ENCODE measurements at regions not wholly inside any gene's neighbourhood (a gene's known extent, or its start where the extent isn't known, plus 50 kb on each side); places are given as distances from the start of the nearest gene placed in this dataset.

DNA sequence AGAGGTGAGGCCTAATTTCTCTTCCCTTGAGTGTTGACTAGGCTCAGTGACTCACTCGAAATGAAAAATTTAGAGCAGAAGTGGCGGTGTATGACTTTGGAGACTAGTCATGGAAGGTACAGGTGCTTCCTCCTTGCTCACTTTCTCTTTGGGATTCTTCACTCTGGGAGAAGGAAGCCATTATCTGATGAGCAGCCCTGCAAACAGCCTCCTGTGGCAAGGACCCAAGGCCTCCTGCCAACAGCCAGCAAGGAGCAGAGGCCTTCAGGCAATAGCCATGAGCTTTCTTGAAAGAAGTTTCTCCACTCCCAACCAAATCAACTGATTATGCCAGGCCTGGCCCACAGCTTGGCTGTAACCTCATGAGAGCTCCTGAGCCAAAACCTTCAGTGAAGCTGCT, 369.6 kb upstream of the VWC2 start:
- no peak for DNase-seq (ENCODE audit: low read depth)
- Histone ChIP-seq H3K27me3 (ENCODE audit: control insufficient read depth, insufficient read depth, low read length) (no peaks in the 10 kb centered on the region), H3K36me3 (ENCODE audit: control insufficient read depth, insufficient read depth, low read length) (no peaks in the 10 kb centered on the region), H3K4me3 (ENCODE audit: low read depth, low read length) (no peak overlapping the region)
- TF ChIP-seq, protein P1, sequence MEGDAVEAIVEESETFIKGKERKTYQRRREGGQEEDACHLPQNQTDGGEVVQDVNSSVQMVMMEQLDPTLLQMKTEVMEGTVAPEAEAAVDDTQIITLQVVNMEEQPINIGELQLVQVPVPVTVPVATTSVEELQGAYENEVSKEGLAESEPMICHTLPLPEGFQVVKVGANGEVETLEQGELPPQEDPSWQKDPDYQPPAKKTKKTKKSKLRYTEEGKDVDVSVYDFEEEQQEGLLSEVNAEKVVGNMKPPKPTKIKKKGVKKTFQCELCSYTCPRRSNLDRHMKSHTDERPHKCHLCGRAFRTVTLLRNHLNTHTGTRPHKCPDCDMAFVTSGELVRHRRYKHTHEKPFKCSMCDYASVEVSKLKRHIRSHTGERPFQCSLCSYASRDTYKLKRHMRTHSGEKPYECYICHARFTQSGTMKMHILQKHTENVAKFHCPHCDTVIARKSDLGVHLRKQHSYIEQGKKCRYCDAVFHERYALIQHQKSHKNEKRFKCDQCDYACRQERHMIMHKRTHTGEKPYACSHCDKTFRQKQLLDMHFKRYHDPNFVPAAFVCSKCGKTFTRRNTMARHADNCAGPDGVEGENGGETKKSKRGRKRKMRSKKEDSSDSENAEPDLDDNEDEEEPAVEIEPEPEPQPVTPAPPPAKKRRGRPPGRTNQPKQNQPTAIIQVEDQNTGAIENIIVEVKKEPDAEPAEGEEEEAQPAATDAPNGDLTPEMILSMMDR (IDR thresholded peaks at IDR 0.05; ENCODE audit: insufficient read depth, low read length, poor library complexity, severe bottlenecking): no peak

DNA sequence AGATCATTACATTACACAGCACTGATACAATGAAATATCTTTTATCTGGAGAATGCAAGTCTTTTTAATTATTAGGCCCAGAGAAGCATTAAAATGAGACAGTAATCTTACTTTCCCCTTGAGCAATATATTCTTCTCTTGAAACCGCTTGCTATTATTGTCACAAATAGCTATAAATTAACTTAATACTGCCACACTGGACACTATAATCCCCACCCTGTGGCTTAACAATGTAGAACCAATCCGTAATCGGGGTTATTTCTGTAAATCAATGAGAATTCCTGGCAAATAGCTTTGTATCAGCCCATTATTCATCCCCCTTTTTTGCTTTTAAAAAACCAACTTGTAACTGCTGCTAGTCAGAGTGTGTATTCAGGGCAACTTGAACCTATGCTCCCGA, 366.2 kb upstream of the VWC2 start:
- H3K36me3 ChIP-seq (ENCODE audit: control insufficient read depth, insufficient read depth, low read length): no peaks in the 10 kb centered on the region
- no peak for DNase-seq (ENCODE audit: low read depth)
- no peaks in the 10 kb centered on the region for H3K27me3 ChIP-seq (ENCODE audit: control insufficient read depth, insufficient read depth, low read length)
- H3K4me3 ChIP-seq (ENCODE audit: low read depth, low read length): no peak overlapping the region
- TF ChIP-seq, protein P1 (IDR thresholded peaks at IDR 0.05; ENCODE audit: insufficient read depth, low read length, poor library complexity, severe bottlenecking): no peak

DNA sequence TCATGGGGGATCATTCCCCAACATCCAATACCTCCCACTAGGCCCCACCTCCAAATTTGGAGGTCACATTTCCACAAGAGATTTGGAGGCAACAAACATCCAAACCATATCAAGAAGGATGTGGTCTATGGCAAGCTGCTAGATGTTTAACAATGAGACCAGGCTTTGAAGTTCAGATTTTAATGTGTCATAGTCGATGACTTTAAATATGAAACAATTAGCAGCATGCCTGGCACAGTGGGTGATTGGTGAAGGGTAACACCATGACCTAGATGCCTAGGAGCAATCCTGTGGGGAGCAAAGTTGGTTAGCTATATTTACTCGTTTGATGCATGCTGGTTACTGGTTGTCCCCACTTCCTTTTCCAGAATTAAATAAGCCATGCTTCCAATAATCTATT, 356.4 kb upstream of the VWC2 start:
- no peaks in the 10 kb centered on the region for H3K27me3 ChIP-seq (ENCODE audit: control insufficient read depth, insufficient read depth, low read length)
- H3K4me3 ChIP-seq (ENCODE audit: low read depth, low read length): no peak overlapping the region
- no peaks in the 10 kb centered on the region for H3K36me3 ChIP-seq (ENCODE audit: control insufficient read depth, insufficient read depth, low read length)
- TF ChIP-seq, protein P1 (IDR thresholded peaks at IDR 0.05; ENCODE audit: insufficient read depth, low read length, poor library complexity, severe bottlenecking): no peak
- no peak for DNase-seq (ENCODE audit: low read depth)

DNA sequence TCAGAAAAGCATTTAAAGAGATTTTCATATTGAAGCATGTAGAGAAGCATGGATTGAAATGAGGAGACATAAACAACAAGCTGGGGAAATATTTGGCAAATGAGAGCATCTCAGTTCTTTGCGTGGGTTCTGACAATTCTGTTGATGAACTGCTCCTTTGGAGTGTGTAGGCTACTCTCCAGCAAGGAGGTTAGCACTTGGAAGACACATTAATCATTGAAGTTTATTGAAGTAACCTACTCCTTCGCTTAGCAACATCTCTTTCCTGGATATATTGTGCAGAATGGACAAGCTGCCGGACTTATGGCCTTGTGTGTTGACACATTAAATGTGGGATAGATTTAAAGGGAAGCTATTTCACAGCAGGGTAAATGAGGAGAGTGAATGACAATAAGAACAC, 354.5 kb upstream of the VWC2 start:
- H3K27me3 ChIP-seq (ENCODE audit: control insufficient read depth, insufficient read depth, low read length): no peaks in the 10 kb centered on the region
- H3K36me3 ChIP-seq (ENCODE audit: control insufficient read depth, insufficient read depth, low read length): no peaks in the 10 kb centered on the region
- no peak overlapping the region for H3K4me3 ChIP-seq (ENCODE audit: low read depth, low read length)
- no peak for DNase-seq (ENCODE audit: low read depth)
- TF ChIP-seq, protein P1 (IDR thresholded peaks at IDR 0.05; ENCODE audit: insufficient read depth, low read length, poor library complexity, severe bottlenecking): no peak

DNA sequence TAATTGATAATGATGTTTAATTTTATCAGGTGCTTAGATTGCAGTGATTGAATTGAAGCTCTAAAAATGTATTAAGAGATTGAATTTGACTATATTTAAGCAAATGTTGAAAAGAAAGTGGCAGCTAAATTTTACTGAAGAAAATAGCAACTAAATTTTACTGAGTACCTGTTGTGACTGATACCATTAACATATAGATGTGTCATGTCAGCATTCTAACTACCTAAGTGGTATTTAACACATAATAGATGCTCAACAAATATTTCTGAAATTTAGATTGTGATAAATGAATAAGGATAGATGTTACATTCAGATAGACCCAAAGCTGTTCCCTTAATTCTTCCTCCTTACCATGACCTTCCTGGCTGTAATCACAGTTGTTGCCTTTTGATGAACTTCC, 350.9 kb upstream of the VWC2 start:
- Histone ChIP-seq H3K27me3 (ENCODE audit: control insufficient read depth, insufficient read depth, low read length) (no peaks in the 10 kb centered on the region), H3K4me3 (ENCODE audit: low read depth, low read length) (no peak overlapping the region), H3K36me3 (ENCODE audit: control insufficient read depth, insufficient read depth, low read length) (no peaks in the 10 kb centered on the region)
- TF ChIP-seq, protein P1 (IDR thresholded peaks at IDR 0.05; ENCODE audit: insufficient read depth, low read length, poor library complexity, severe bottlenecking): no peak
- no peak for DNase-seq (ENCODE audit: low read depth)

DNA sequence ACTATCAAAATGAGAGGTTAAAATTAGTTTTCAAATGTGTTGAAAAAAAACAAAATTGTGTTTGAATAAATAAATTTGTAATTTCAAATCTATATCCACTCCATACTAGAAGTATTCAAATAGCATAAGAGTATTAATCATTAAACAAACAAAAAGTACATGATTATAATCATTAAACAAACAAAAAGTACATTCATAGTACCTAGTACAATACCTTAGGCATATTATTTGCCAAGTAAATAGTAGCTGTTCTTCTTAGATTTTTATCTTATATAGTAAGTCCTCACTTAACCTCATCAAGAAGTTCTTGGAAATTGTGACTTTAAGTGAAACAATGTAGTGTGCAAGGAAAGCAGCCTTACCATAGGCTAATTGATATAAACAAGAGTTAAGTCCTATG, 349.3 kb upstream of the VWC2 start:
- H3K36me3 ChIP-seq (ENCODE audit: control insufficient read depth, insufficient read depth, low read length): no peaks in the 10 kb centered on the region
- no peaks in the 10 kb centered on the region for H3K27me3 ChIP-seq (ENCODE audit: control insufficient read depth, insufficient read depth, low read length)
- TF ChIP-seq, protein P1 (IDR thresholded peaks at IDR 0.05; ENCODE audit: insufficient read depth, low read length, poor library complexity, severe bottlenecking): no peak
- DNase-seq (ENCODE audit: low read depth): no peak
- no peak overlapping the region for H3K4me3 ChIP-seq (ENCODE audit: low read depth, low read length)

Measured in kidney epithelial cell (primary cell).